Fibroblast of the aortic adventitia (primary cell): ENCODE measurements at regions not wholly inside any gene's neighbourhood (a gene's known extent, or its start where the extent isn't known, plus 50 kb on each side); places are given as distances from the start of the nearest gene placed in this dataset.
A peak's percentile ranks its signal among the peaks of the same experiment; 100 is the strongest.

ENCODE experiments used
- DNase-seq: peaks from one replicate; pipeline ENCODE4 v3.0.0-alpha.2; 2010; ENCODE audit warnings: low read depth
- H3K4me3 ChIP-seq: 2 replicates; pipeline ENCODE4 v1.5.1; 2011; ENCODE audit warnings: low read depth, mild to moderate bottlenecking, control low read depth, low read length, moderate library complexity
- CTCF ChIP-seq: IDR thresholded peaks from 2 replicates; pipeline ENCODE4 v1.5.1; 2011; ENCODE audit warnings: mild to moderate bottlenecking, low read length, control low read depth, inconsistent platforms; ENCODE audit not compliant: insufficient read depth

- TF ChIP-seq CTCF: no peak
- no peak for DNase-seq
- no peak overlapping the region for H3K4me3 ChIP-seq
These were observed 151.2 kb upstream of the TNR start for GRCh38 chr1:175894581-175894980.

- no peak overlapping the region for H3K4me3 ChIP-seq
- no peak for DNase-seq
- TF ChIP-seq CTCF: no peak
These were observed 149.8 kb upstream of the TNR start for GRCh38 chr1:175893192-175893591.

GRCh38 chr1:175892686-175893085 is 149.3 kb upstream of the TNR start:
- no peak for TF ChIP-seq CTCF
- no peak overlapping the region for H3K4me3 ChIP-seq
- DNase-seq: no peak

GRCh38 chr1:175891783-175892309 is 148.5 kb upstream of the TNR start:
- TF ChIP-seq CTCF: no peak
- no peak overlapping the region for H3K4me3 ChIP-seq
- DNase-seq: no peak

GRCh38 chr1:175890958-175891357 is 147.6 kb upstream of the TNR start:
- no peak for DNase-seq
- TF ChIP-seq CTCF: no peak
- no peak overlapping the region for H3K4me3 ChIP-seq

- H3K4me3 ChIP-seq: no peak overlapping the region
- no peak for DNase-seq
- TF ChIP-seq CTCF: no peak
These were observed 146.5 kb upstream of the TNR start for GRCh38 chr1:175889848-175890247.

- no peak overlapping the region for H3K4me3 ChIP-seq
- no peak for TF ChIP-seq CTCF
- peak; percentile 7 for DNase-seq
These were observed 145.6 kb upstream of the TNR start for GRCh38 chr1:175888996-175889395.
